ENCODE measurements at regions not wholly inside any gene's neighbourhood (a gene's known extent, or its start where the extent isn't known, plus 50 kb on each side); places are given as distances from the start of the nearest gene placed in this dataset.
"Not testable (repeated sequence)": the region's sequence is repeated elsewhere in the genome, so short reads cannot be mapped to it uniquely, and the experiment has no call there.

GRCh38 chr1:114032271-114033215 lies 53.3 kb downstream of the OLFML3 start:
- CTCF ChIA-PET = interaction anchor here (1.2 kb wide), 1 partner anchor 250 kb away, joined by 3 read pairs; no protein-coding TSS in a partner anchor
- ATAC-seq (no peak), DNase-seq (no peak)
- Mint-ChIP-seq H3K27ac (no peak overlapping the region), H3K36me3 (no peaks in the 10 kb centered on the region), H3K4me1 (no peaks in the 10 kb centered on the region), H3K4me3 (no peak overlapping the region), H3K27me3 (no peaks in the 10 kb centered on the region), H3K9me3 (ENCODE audit: low read depth) (no peaks in the 10 kb centered on the region)

- DNase-seq = no peak
- Mint-ChIP-seq H3K9me3 (ENCODE audit: low read depth) (no peaks in the 10 kb centered on the region), H3K4me1 (no peaks in the 10 kb centered on the region), H3K4me3 (no peak overlapping the region), H3K27ac (no peak overlapping the region), H3K27me3 (no peaks in the 10 kb centered on the region), H3K36me3 (no peaks in the 10 kb centered on the region)
- no peak for ATAC-seq
- CTCF ChIA-PET = interaction anchor here (1.2 kb wide), 1 partner anchor 249 kb away, joined by 3 read pairs; no protein-coding TSS in a partner anchor
These were observed 54.0 kb downstream of the OLFML3 start for GRCh38 chr1:114033216-114033706.

- H3K36me3 Mint-ChIP-seq = no peaks in the 10 kb centered on the region
- no peaks in the 10 kb centered on the region for H3K27me3 Mint-ChIP-seq
- no peaks in the 10 kb centered on the region for H3K4me1 Mint-ChIP-seq
- ATAC-seq (no peak), DNase-seq (no peak)
- H3K27ac Mint-ChIP-seq = no peak overlapping the region
- CTCF ChIA-PET = interaction anchor here (1.2 kb wide), 1 partner anchor 249 kb away, joined by 3 read pairs; no protein-coding TSS in a partner anchor
- no peaks in the 10 kb centered on the region for H3K9me3 Mint-ChIP-seq (ENCODE audit: low read depth)
- H3K4me3 Mint-ChIP-seq = no peak overlapping the region
These were observed 54.7 kb downstream of the OLFML3 start for GRCh38 chr1:114033961-114034360.

- Mint-ChIP-seq H3K27ac (no peak overlapping the region), H3K4me3 (no peak overlapping the region), H3K4me1 (no peaks in the 10 kb centered on the region), H3K9me3 (ENCODE audit: low read depth) (no peaks in the 10 kb centered on the region), H3K27me3 (no peaks in the 10 kb centered on the region), H3K36me3 (no peaks in the 10 kb centered on the region)
- DNase-seq (no peak), ATAC-seq (no peak)
- CTCF ChIA-PET = interaction anchor here (1.2 kb wide), 1 partner anchor 74 kb away, joined by 3 read pairs; no protein-coding TSS in a partner anchor
These were observed 55.5 kb downstream of the OLFML3 start for GRCh38 chr1:114034567-114035303.

- Mint-ChIP-seq H3K9me3 (ENCODE audit: low read depth) (no peaks in the 10 kb centered on the region), H3K4me1 (peaks cover 4% of the 10 kb centered on the region), H3K36me3 (no peaks in the 10 kb centered on the region), H3K27ac (no peak overlapping the region), H3K4me3 (no peak overlapping the region), H3K27me3 (no peaks in the 10 kb centered on the region)
- DNase-seq (no peak), ATAC-seq (no peak)
- CTCF ChIA-PET = interaction anchor here (1.2 kb wide), 1 partner anchor 74 kb away, joined by 3 read pairs; no protein-coding TSS in a partner anchor
These were observed 56.0 kb downstream of the OLFML3 start for GRCh38 chr1:114035304-114035700.

- CTCF ChIA-PET; H3K9me3 Mint-ChIP-seq (ENCODE audit: low read depth); H3K4me1 Mint-ChIP-seq; DNase-seq; H3K27me3 Mint-ChIP-seq; ATAC-seq; H3K36me3 Mint-ChIP-seq; H3K27ac Mint-ChIP-seq; H3K4me3 Mint-ChIP-seq: not testable (repeated sequence)
These were observed 57.8 kb downstream of the OLFML3 start for GRCh38 chr1:114036841-114037630.

- no peak for DNase-seq
- no peak overlapping the region for H3K4me3 Mint-ChIP-seq
- H3K27me3 Mint-ChIP-seq = peaks cover 10% of the 10 kb centered on the region
- CTCF ChIA-PET = no interaction called here
- H3K27ac Mint-ChIP-seq = no peak overlapping the region
- H3K4me1 Mint-ChIP-seq = peaks cover 8% of the 10 kb centered on the region
- H3K9me3 Mint-ChIP-seq (ENCODE audit: low read depth) = peaks cover 2% of the 10 kb centered on the region
- ATAC-seq = no peak
- no peaks in the 10 kb centered on the region for H3K36me3 Mint-ChIP-seq
These were observed 58.3 kb downstream of the OLFML3 start for GRCh38 chr1:114037631-114037890.

- CTCF ChIA-PET = no interaction called here
- H3K4me3 Mint-ChIP-seq = no peak overlapping the region
- ATAC-seq (no peak), DNase-seq (no peak)
- H3K4me1 Mint-ChIP-seq = peaks cover 8% of the 10 kb centered on the region
- H3K27ac Mint-ChIP-seq = no peak overlapping the region
- H3K9me3 Mint-ChIP-seq (ENCODE audit: low read depth) = peaks cover 2% of the 10 kb centered on the region
- H3K36me3 Mint-ChIP-seq = no peaks in the 10 kb centered on the region
- peaks cover 10% of the 10 kb centered on the region for H3K27me3 Mint-ChIP-seq
These were observed 58.9 kb downstream of the OLFML3 start for GRCh38 chr1:114037962-114038816.

Measured in activated CD8-positive, alpha-beta memory T cell treated with anti-CD3 and anti-CD28 coated beads, Interleukin-2, amount 10 ng/mL, durations not matched to agents 7 days and 5 days (primary cell).